NK-92 (cell line): ENCODE measurements at regions not wholly inside any gene's neighbourhood (a gene's known extent, or its start where the extent isn't known, plus 50 kb on each side); places are given as distances from the start of the nearest gene placed in this dataset.

Experiments used
- DNase-seq: peaks from one replicate; lab custom pipeline; 2025; ENCODE audit not compliant: unreplicated experiment; lab: John Stamatoyannopoulos, UW

- DNase-seq: no peak
Measured at GRCh38 chr22:49258107-49259010, 569.3 kb downstream of the BRD1 start.

DNA sequence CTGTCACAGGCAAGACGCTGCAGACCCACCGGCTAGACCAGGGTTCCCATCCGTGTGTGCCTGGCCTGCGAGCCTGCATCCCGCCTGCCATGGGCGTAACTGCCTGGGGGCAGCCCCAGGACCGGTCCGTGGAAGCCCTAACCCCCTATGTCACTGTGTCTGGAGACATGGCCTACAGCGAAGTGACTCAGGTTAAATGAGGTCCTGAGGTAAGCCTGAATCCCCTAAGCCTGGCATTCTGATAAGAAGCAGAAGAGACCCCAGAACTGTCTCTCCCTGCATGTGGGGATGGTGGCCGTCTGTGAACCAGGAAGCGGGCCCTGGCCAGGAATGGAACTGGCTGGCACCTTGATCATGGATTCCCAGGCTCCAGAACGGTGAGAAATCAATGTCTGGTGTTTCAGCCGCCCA, 570.1 kb downstream of the BRD1 start:
- DNase-seq: no peak

- no peak for DNase-seq
Measured at GRCh38 chr22:49255741-49256318, 571.8 kb downstream of the BRD1 start.

GRCh38 chr22:49255154-49255553, 572.5 kb downstream of the BRD1 start:
- no peak for DNase-seq

- no peak for DNase-seq
Measured at GRCh38 chr22:49253656-49254055, 574.0 kb downstream of the BRD1 start.

- no peak for DNase-seq
Measured at GRCh38 chr22:49251371-49251770, 576.3 kb downstream of the BRD1 start.

- no peak for DNase-seq
Measured at GRCh38 chr22:49247194-49247924, 580.3 kb downstream of the BRD1 start.

- DNase-seq: no peak
Measured at GRCh38 chr22:49244466-49245420, 582.9 kb downstream of the BRD1 start.

- DNase-seq: no peak
Measured at GRCh38 chr22:49243965-49244364, 583.7 kb downstream of the BRD1 start.

- no peak for DNase-seq
Measured at GRCh38 chr22:49243335-49243734, 584.3 kb downstream of the BRD1 start.

GRCh38 chr22:49242480-49242879, 585.2 kb downstream of the BRD1 start:
- no peak for DNase-seq

DNA sequence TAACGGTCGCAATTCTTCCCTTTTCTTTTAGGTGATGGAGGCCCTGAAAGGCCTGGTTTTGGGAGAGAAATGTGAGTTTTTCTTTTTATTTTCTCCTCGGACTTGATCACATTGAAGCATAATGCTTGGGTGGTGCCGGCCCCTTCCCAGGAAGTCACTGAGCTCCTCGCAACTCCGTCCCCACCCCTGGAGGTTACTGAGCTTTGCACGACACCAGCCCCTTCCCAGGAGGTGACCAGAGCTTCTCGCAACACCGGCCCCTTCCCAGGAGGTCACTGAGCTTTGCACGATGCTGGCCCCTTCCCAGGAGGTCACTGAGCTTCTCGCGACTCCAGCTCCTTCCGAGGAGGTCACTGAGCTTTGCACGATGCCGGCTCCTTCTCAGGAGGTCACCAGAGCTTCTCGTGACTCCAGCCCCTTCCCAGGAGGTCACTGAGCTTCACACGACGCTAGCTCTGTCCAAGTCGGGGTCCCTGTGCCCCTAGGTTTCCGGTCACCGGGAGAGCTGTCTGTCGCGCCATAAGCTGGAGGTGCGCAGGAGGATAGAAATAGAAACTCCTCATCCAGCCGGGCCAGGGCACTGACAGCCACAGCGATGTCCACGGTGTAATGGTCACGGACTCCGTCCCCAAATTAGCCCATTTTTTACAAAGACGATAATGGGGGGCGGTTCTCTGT, 586.4 kb downstream of the BRD1 start:
- no peak for DNase-seq

- no peak for DNase-seq
Measured at GRCh38 chr22:49240472-49240871, 587.2 kb downstream of the BRD1 start.

DNA sequence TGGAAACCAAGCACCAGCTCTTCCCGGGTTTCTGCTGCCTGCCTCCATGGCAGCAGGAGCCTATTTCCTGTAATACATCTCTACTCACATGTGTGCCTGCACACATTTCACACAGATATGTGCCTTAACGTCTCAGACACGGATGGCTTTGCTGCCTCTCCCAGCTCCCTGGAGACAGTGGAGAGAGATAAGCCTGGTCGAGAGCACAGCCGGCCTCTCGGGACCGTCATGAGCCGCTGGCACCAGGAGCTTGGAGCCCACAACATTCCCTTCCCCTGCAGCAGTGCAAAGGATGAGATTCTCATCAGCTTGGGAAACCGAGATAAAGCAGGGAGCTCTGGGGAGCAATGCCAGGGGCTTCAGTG, 587.7 kb downstream of the BRD1 start:
- no peak for DNase-seq

- DNase-seq: no peak
Measured at GRCh38 chr22:49239264-49240015, 588.2 kb downstream of the BRD1 start.

- DNase-seq: no peak
Measured at GRCh38 chr22:49238181-49239141, 589.2 kb downstream of the BRD1 start.

DNA sequence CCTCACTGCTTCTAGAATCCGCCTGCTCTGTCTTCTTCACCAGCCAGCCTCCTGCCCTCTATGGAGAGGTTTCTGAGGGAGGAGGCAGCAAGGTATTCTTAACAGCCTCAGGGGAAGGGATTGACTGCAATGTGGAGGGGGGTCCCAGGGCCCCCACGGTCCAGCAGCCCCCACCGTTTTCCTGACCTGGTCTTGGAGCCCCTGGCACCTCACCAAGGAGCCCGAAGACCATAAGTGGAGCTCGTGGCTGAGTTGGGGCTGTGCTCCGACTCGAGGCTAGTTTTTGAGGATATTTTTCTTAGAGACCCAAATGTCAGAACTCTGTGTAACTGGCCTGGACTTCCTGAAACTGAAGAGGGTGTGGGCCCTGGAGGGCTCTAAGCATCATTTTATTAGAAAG, 590.0 kb downstream of the BRD1 start:
- DNase-seq: no peak

DNA sequence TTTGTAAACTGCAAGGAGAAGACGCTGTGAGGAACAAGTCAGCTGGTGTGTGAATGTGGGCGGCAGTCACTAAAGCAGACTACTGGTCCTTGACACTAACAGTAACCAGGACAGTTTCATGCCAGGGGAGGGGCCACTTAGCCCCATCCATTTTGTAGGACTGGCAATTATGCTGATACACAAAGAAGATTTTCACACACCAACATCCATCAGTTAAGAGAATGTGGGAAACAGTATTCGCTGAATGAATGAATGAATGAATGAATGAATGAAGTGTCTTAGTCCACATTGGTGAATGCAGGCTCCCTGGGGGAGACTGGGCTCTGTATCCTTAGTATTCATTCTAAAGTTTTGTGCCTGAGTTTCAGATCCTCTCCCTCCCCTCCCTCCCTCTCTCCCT, 590.4 kb downstream of the BRD1 start:
- DNase-seq: no peak
